Hepatocyte (in vitro differentiated cells): ENCODE measurements at regions not wholly inside any gene's neighbourhood (a gene's known extent, or its start where the extent isn't known, plus 50 kb on each side); places are given as distances from the start of the nearest gene placed in this dataset.

ENCODE experiments used
- DNase-seq: peaks from one replicate; pipeline ENCODE4 v3.0.0-alpha.2; 2016; ENCODE audit warnings: low spot score
- H2AFZ ChIP-seq: fragments of 200-600 bp; sonication (generic); 2 replicates; pipeline ENCODE4 v1.6.0; 2016; ENCODE audit warnings: antibody characterized with exemption, mild to moderate bottlenecking
- H3K27ac ChIP-seq: fragments of 200-600 bp; sonication (generic); 2 replicates; pipeline ENCODE4 v1.5.1; 2016; ENCODE audit warnings: mild to moderate bottlenecking
- H3K27me3 ChIP-seq: fragments of 200-600 bp; sonication (generic); 2 replicates; pipeline ENCODE4 v1.6.1; 2016
- H3K36me3 ChIP-seq: fragments of 200-600 bp; sonication (generic); replicated peaks from 2 replicates; pipeline ENCODE4 v1.5.1; 2016; ENCODE audit warnings: low read depth; ENCODE audit not compliant: insufficient read depth
- H3K4me1 ChIP-seq: fragments of 200-600 bp; sonication (generic); 2 replicates; pipeline ENCODE4 v1.5.1; 2016; ENCODE audit warnings: mild to moderate bottlenecking, moderate library complexity; ENCODE audit not compliant: insufficient read depth
- H3K4me2 ChIP-seq: fragments of 200-600 bp; sonication (generic); 2 replicates; pipeline ENCODE4 v1.6.0; 2016
- H3K4me3 ChIP-seq: fragments of 200-600 bp; sonication (generic); 2 replicates; pipeline ENCODE4 v1.5.1; 2016; ENCODE audit warnings: mild to moderate bottlenecking
- H3K79me2 ChIP-seq: fragments of 200-600 bp; sonication (generic); 2 replicates; pipeline ENCODE4 v1.6.0; 2017; ENCODE audit warnings: mild to moderate bottlenecking
- H3K9me2 ChIP-seq: fragments of 200-600 bp; sonication (generic); replicated peaks from 2 replicates; pipeline ENCODE4 v1.6.0; 2017; ENCODE audit warnings: mild to moderate bottlenecking; ENCODE audit not compliant: insufficient read depth
- H3K9me3 ChIP-seq: fragments of 200-600 bp; sonication (generic); 2 replicates; pipeline ENCODE4 v1.5.1; 2016; ENCODE audit warnings: low read depth, mild to moderate bottlenecking
- H4K20me1 ChIP-seq: fragments of 200-600 bp; sonication (generic); 2 replicates; pipeline ENCODE4 v1.6.0; 2016; ENCODE audit warnings: mild to moderate bottlenecking; ENCODE audit not compliant: insufficient read depth, poor library complexity, severe bottlenecking
- CTCF ChIP-seq: fragments of 200-600 bp; sonication (generic); IDR thresholded peaks from 2 replicates; pipeline ENCODE4 v1.5.1; 2016; ENCODE audit warnings: antibody characterized with exemption, mild to moderate bottlenecking; ENCODE audit not compliant: poor library complexity
- EZH2 ChIP-seq: fragments of 200-600 bp; sonication (generic); IDR thresholded peaks from 2 replicates; pipeline ENCODE4 v1.6.1; 2016; ENCODE audit warnings: antibody characterized with exemption, mild to moderate bottlenecking, borderline replicate concordance
- EZH2phosphoT487 ChIP-seq: fragments of 200-600 bp; sonication (generic); IDR thresholded peaks from one replicate; pipeline ENCODE4 v1.6.1; 2018; ENCODE audit warnings: antibody characterized with exemption, mild to moderate bottlenecking, low read depth, moderate library complexity; ENCODE audit not compliant: unreplicated experiment, severe bottlenecking
- WGBS: methylation state at CpG from one replicate; pipeline ENCODE4 v1.1.6; 2016; ENCODE audit warnings: low lambda C conversion rate; ENCODE audit errors: missing lambda C conversion rate; 5-methylcytosine and 5-hydroxymethylcytosine counted together

DNA sequence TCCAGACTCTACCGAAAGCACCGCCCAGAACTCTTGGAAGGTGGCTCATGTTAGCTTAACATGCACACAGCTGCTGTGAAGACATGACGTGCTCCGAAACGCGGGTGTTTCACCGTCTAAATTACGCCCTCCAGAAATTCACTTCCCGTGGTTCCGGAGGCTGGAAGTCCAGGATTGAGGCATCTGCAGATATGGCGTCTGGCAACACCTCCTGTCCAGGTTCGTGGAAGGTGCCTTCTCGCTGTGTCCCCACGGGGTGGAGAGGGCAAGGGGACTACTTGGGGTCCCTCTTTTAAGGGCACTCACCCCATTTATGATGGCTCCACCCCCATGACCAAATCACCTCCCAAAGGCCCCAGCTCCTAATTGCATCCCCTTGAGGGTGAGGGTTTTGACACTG lies 348.0 kb upstream of the IRX2 start:
- H3K4me2 ChIP-seq: no peak overlapping the region
- no peak overlapping the region for H3K27ac ChIP-seq
- no peaks in the 10 kb centered on the region for H3K79me2 ChIP-seq
- no peak for TF ChIP-seq EZH2phosphoT487
- no peak for TF ChIP-seq EZH2
- TF ChIP-seq CTCF: no peak
- H3K4me1 ChIP-seq: peaks cover 13% of the 10 kb centered on the region
- no peak overlapping the region for H2AFZ ChIP-seq
- no peaks in the 10 kb centered on the region for H4K20me1 ChIP-seq
- 85% methylated on average over 14 of the region's 14 CpGs for WGBS
- H3K9me3 ChIP-seq: no peaks in the 10 kb centered on the region
- DNase-seq: no peak
- H3K27me3 ChIP-seq: peaks cover 32% of the 10 kb centered on the region
- H3K9me2 ChIP-seq: no peaks in the 10 kb centered on the region
- H3K36me3 ChIP-seq: no peaks in the 10 kb centered on the region
- no peak overlapping the region for H3K4me3 ChIP-seq

DNA sequence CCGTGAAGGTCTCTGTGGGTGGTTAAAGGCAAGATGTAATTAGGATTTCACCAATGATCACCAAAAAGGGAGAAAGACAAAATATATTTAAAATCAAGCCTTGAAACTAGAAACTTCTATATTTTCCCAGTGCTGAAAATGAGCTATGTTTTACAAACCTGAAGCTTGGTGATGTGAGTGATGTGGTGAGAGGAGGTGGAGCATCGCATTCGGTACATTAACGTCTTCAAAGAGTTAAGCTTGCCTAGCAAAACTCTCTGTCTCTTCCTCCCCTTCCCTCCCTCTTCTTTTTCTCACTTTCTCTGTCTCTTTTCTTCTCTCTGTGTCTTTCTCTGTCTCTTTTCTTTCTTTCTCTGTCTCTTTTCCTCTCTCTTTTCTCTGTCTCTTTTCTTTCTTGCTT lies 347.3 kb upstream of the IRX2 start:
- Histone ChIP-seq H3K36me3 (no peaks in the 10 kb centered on the region), H4K20me1 (no peaks in the 10 kb centered on the region), H3K4me3 (no peak overlapping the region), H3K27me3 (peaks cover 25% of the 10 kb centered on the region), H3K27ac (no peak overlapping the region), H3K79me2 (no peaks in the 10 kb centered on the region), H3K9me2 (no peaks in the 10 kb centered on the region), H3K4me2 (no peak overlapping the region), H2AFZ (no peak overlapping the region), H3K9me3 (no peaks in the 10 kb centered on the region), H3K4me1 (peaks cover 6% of the 10 kb centered on the region)
- 56% methylated on average over 4 of the region's 4 CpGs for WGBS
- DNase-seq: no peak
- no peak for TF ChIP-seq EZH2phosphoT487
- no peak for TF ChIP-seq CTCF
- TF ChIP-seq EZH2: no peak

GRCh38 chr5:3092664-3093063 lies 341.2 kb upstream of the IRX2 start:
- TF ChIP-seq CTCF: no peak
- no peaks in the 10 kb centered on the region for H3K79me2 ChIP-seq

GRCh38 chr5:3092211-3092610 lies 340.7 kb upstream of the IRX2 start:
- no peaks in the 10 kb centered on the region for H3K4me1 ChIP-seq
- 70% methylated on average over 7 of the region's 7 CpGs for WGBS
- H3K4me2 ChIP-seq: no peak overlapping the region
- TF ChIP-seq CTCF (no peak), EZH2phosphoT487 (no peak), EZH2 (no peak)
- H3K9me2 ChIP-seq: no peaks in the 10 kb centered on the region
- H3K27me3 ChIP-seq: peaks cover 4% of the 10 kb centered on the region
- no peak for DNase-seq
- H2AFZ ChIP-seq: no peak overlapping the region
- no peak overlapping the region for H3K27ac ChIP-seq
- H3K36me3 ChIP-seq: no peaks in the 10 kb centered on the region
- H4K20me1 ChIP-seq: no peaks in the 10 kb centered on the region
- no peaks in the 10 kb centered on the region for H3K9me3 ChIP-seq
- H3K79me2 ChIP-seq: no peaks in the 10 kb centered on the region
- H3K4me3 ChIP-seq: no peak overlapping the region

More at GRCh38 chr5:3092664-3093063, 341.2 kb upstream of the IRX2 start:
- DNase-seq: no peak
- Histone ChIP-seq H3K27me3 (peaks cover 4% of the 10 kb centered on the region), H3K9me2 (no peaks in the 10 kb centered on the region), H2AFZ (no peak overlapping the region), H3K9me3 (no peaks in the 10 kb centered on the region), H3K4me3 (no peak overlapping the region), H3K36me3 (no peaks in the 10 kb centered on the region), H3K4me1 (no peaks in the 10 kb centered on the region), H3K4me2 (no peak overlapping the region), H3K27ac (no peak overlapping the region), H4K20me1 (no peaks in the 10 kb centered on the region)
- WGBS: 49% methylated on average over 13 of the region's 13 CpGs
